HEK293 (cell line): ENCODE measurements at regions not wholly inside any gene's neighbourhood (a gene's known extent, or its start where the extent isn't known, plus 50 kb on each side); places are given as distances from the start of the nearest gene placed in this dataset.

Experiments used
- CTCF ChIA-PET: fragments of 350-600 bp; formaldehyde crosslinking; extraction: SDS; loops from one replicate; lab custom pipeline; 2021; ENCODE audit warnings: antibody characterized with exemption; lab: Yijun Ruan, JAX
- POLR2A ChIA-PET: fragments of 300-600 bp; formaldehyde crosslinking; extraction: SDS; loops from one replicate; lab custom pipeline; 2020; ENCODE audit warnings: antibody characterized with exemption, inconsistent platforms; lab: Yijun Ruan, JAX
- H3K27ac ChIP-seq: fragments of 200-500 bp; sonication (Bioruptor generic); 2 replicates; pipeline ENCODE4 v1.5.1; 2014; ENCODE audit warnings: low read depth, low read length, control low read depth, inconsistent platforms; ENCODE audit errors: extremely low read depth
- H3K36me3 ChIP-seq, 2 experiments: fragments of 200-500 bp in 1 of 2; sonication (Bioruptor generic) in 1 of 2; 1 replicate in 1 of 2; 2 replicates in 1 of 2; pipeline ENCODE4 v1.5.1; 2014 to 2017; ENCODE audit warnings: inconsistent platforms in 2 of 2, low read length in 2 of 2; ENCODE audit not compliant: control insufficient read depth in 2 of 2, insufficient read depth in 1 of 2
- H3K4me1 ChIP-seq: fragments of 200-500 bp; sonication (Bioruptor generic); 2 replicates; pipeline ENCODE4 v1.5.1; 2014; ENCODE audit warnings: mild to moderate bottlenecking, low read length, inconsistent platforms; ENCODE audit not compliant: control insufficient read depth, insufficient read depth
- H3K4me3 ChIP-seq: 2 replicates; pipeline ENCODE4 v1.5.1; 2011; ENCODE audit warnings: low read depth, mild to moderate bottlenecking, control low read depth, low read length, moderate library complexity
- H3K9me3 ChIP-seq: fragments of 200-500 bp; sonication (Bioruptor generic); 2 replicates; pipeline ENCODE4 v1.5.1; 2014; ENCODE audit warnings: low read depth, low read length, inconsistent platforms; ENCODE audit not compliant: control insufficient read depth, insufficient read depth
- HOXA7 ChIP-seq: sonication (generic); formaldehyde crosslinking; IDR thresholded peaks from 2 replicates; pipeline ENCODE4 v1.8.1; 2022; ENCODE audit warnings: missing genetic modification reagents, borderline replicate concordance
- KLF7 ChIP-seq: fragments of 450-650 bp; formaldehyde crosslinking; IDR thresholded peaks from 2 replicates; pipeline ENCODE4 v1.5.1; 2016; ENCODE audit warnings: missing biosample characterization, missing genetic modification characterization, borderline replicate concordance
- YY1 ChIP-seq: fragments of 450-650 bp; formaldehyde crosslinking; IDR thresholded peaks from 2 replicates; pipeline ENCODE4 v1.5.1; 2018; ENCODE audit warnings: missing biosample characterization, missing genetic modification characterization
- ZBTB21 ChIP-seq: fragments of 450-650 bp; formaldehyde crosslinking; IDR thresholded peaks from 2 replicates; pipeline ENCODE4 v1.5.1; 2017; ENCODE audit warnings: missing biosample characterization, missing genetic modification characterization
- ZBTB26 ChIP-seq: fragments of 450-650 bp; formaldehyde crosslinking; optimal IDR thresholded peaks from 2 replicates; pipeline ENCODE3; 2016; ENCODE audit warnings: missing biosample characterization, mild to moderate bottlenecking, missing genetic modification characterization
- ZFHX2 ChIP-seq: fragments of 450-650 bp; formaldehyde crosslinking; conservative IDR thresholded peaks from 2 replicates; pipeline ENCODE4 v1.5.1; 2016; ENCODE audit warnings: missing biosample characterization, missing genetic modification characterization
- ZNF114 ChIP-seq: fragments of 450-650 bp; formaldehyde crosslinking; IDR thresholded peaks from 2 replicates; pipeline ENCODE4 v1.5.0; 2017; ENCODE audit warnings: missing biosample characterization, missing genetic modification characterization
- ZNF211 ChIP-seq: fragments of 450-650 bp; formaldehyde crosslinking; IDR thresholded peaks from 2 replicates; pipeline ENCODE4 v1.5.1; 2016; ENCODE audit warnings: low read depth, missing biosample characterization, missing genetic modification characterization
- ZNF221 ChIP-seq: fragments of 450-650 bp; formaldehyde crosslinking; IDR thresholded peaks from 2 replicates; pipeline ENCODE4 v1.5.1; 2017; ENCODE audit warnings: missing biosample characterization, missing genetic modification characterization, borderline replicate concordance
- ZNF239 ChIP-seq: fragments of 450-650 bp; formaldehyde crosslinking; IDR thresholded peaks from 2 replicates; pipeline ENCODE4 v1.5.1; 2016; ENCODE audit warnings: missing biosample characterization, missing genetic modification characterization
- ZNF266 ChIP-seq: fragments of 450-650 bp; formaldehyde crosslinking; IDR thresholded peaks from 2 replicates; pipeline ENCODE4 v1.5.1; 2016; ENCODE audit warnings: missing biosample characterization, missing genetic modification characterization, low read depth
- ZNF350 ChIP-seq: fragments of 450-650 bp; formaldehyde crosslinking; IDR thresholded peaks from 2 replicates; pipeline ENCODE4 v1.5.0; 2017; ENCODE audit warnings: missing biosample characterization, mild to moderate bottlenecking, missing genetic modification characterization
- ZNF426 ChIP-seq: fragments of 450-650 bp; formaldehyde crosslinking; IDR thresholded peaks from 2 replicates; pipeline ENCODE4 v1.5.1; 2017; ENCODE audit warnings: missing biosample characterization, missing genetic modification characterization, mild to moderate bottlenecking, inconsistent platforms, moderate library complexity
- ZNF501 ChIP-seq: fragments of 450-650 bp; formaldehyde crosslinking; IDR thresholded peaks from 2 replicates; pipeline ENCODE4 v1.5.1; 2016; ENCODE audit warnings: missing biosample characterization, missing genetic modification characterization
- ZNF510 ChIP-seq: fragments of 450-650 bp; formaldehyde crosslinking; IDR thresholded peaks from 2 replicates; pipeline ENCODE4 v1.5.1; 2018; ENCODE audit warnings: mild to moderate bottlenecking, missing genetic modification characterization, missing biosample characterization; ENCODE audit not compliant: insufficient replicate concordance
- ZNF529 ChIP-seq: fragments of 450-650 bp; formaldehyde crosslinking; IDR thresholded peaks from 2 replicates; pipeline ENCODE4 v1.5.1; 2017; ENCODE audit warnings: missing genetic modification characterization, missing biosample characterization; ENCODE audit not compliant: insufficient replicate concordance
- ZNF558 ChIP-seq: fragments of 450-650 bp; formaldehyde crosslinking; IDR thresholded peaks from 2 replicates; pipeline ENCODE4 v1.5.1; 2016; ENCODE audit warnings: missing biosample characterization, missing genetic modification characterization
- ZNF629 ChIP-seq: fragments of 450-650 bp; formaldehyde crosslinking; IDR thresholded peaks from 2 replicates; pipeline ENCODE4 v1.5.1; 2017; ENCODE audit warnings: missing biosample characterization, missing genetic modification characterization
- ZNF768 ChIP-seq: fragments of 450-650 bp; formaldehyde crosslinking; IDR thresholded peaks from 2 replicates; pipeline ENCODE4 v1.5.1; 2018; ENCODE audit warnings: missing biosample characterization, mild to moderate bottlenecking, missing genetic modification characterization
- ZNF776 ChIP-seq: fragments of 450-650 bp; formaldehyde crosslinking; IDR thresholded peaks from 2 replicates; pipeline ENCODE4 v1.5.0; 2017; ENCODE audit warnings: missing biosample characterization, missing genetic modification characterization, borderline replicate concordance
- TF ChIP-seq, protein P1 (sequence below): fragments of 450-650 bp; formaldehyde crosslinking; IDR thresholded peaks from 2 replicates; pipeline ENCODE4 v1.5.1; 2016; ENCODE audit warnings: missing biosample characterization, missing genetic modification characterization
- TF ChIP-seq, protein P2 (sequence below): fragments of 450-650 bp; formaldehyde crosslinking; IDR thresholded peaks from 2 replicates; pipeline ENCODE4 v1.5.1; 2016; ENCODE audit warnings: missing biosample characterization, missing genetic modification characterization
- TF ChIP-seq, protein P3 (sequence below): fragments of 450-650 bp; formaldehyde crosslinking; IDR thresholded peaks from 2 replicates; pipeline ENCODE4 v1.5.1; 2016; ENCODE audit warnings: missing biosample characterization, missing genetic modification characterization

DNA sequence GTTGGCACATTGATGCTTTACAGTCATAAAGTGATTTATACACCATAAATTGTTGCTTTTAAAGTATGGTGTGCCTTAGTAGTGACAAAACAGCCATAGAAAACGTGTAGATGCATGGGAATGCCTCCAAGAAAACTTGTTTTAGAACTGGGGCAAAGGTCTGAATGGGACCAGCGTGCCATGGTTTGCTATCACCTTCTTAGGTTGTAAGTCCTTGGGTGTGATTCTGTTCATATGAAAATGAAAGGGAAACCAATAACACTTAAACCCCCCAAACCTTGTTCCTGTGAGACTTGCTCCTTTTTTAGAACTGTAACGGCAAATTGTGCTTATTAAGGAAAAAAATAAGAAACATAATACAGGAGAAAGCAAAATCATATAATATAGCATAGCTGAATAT is 603.3 kb upstream of the SLITRK6 start (continued):
- TF ChIP-seq ZBTB26 (tag by site-specific recombination) = no peak
- TF ChIP-seq, protein P1, sequence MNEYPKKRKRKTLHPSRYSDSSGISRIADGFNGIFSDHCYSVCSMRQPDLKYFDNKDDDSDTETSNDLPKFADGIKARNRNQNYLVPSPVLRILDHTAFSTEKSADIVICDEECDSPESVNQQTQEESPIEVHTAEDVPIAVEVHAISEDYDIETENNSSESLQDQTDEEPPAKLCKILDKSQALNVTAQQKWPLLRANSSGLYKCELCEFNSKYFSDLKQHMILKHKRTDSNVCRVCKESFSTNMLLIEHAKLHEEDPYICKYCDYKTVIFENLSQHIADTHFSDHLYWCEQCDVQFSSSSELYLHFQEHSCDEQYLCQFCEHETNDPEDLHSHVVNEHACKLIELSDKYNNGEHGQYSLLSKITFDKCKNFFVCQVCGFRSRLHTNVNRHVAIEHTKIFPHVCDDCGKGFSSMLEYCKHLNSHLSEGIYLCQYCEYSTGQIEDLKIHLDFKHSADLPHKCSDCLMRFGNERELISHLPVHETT (tag by site-specific recombination) = no peak
- no peak for TF ChIP-seq ZNF510
- TF ChIP-seq ZNF529 (tag by site-specific recombination) = no peak
- no peak for TF ChIP-seq ZNF558
- TF ChIP-seq ZNF239 (tag by site-specific recombination) = no peak
- no peak for TF ChIP-seq ZNF629
- TF ChIP-seq ZNF221 = no peak
- TF ChIP-seq, protein P2, sequence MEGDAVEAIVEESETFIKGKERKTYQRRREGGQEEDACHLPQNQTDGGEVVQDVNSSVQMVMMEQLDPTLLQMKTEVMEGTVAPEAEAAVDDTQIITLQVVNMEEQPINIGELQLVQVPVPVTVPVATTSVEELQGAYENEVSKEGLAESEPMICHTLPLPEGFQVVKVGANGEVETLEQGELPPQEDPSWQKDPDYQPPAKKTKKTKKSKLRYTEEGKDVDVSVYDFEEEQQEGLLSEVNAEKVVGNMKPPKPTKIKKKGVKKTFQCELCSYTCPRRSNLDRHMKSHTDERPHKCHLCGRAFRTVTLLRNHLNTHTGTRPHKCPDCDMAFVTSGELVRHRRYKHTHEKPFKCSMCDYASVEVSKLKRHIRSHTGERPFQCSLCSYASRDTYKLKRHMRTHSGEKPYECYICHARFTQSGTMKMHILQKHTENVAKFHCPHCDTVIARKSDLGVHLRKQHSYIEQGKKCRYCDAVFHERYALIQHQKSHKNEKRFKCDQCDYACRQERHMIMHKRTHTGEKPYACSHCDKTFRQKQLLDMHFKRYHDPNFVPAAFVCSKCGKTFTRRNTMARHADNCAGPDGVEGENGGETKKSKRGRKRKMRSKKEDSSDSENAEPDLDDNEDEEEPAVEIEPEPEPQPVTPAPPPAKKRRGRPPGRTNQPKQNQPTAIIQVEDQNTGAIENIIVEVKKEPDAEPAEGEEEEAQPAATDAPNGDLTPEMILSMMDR = no peak
- TF ChIP-seq ZNF350 = no peak
- no peak for TF ChIP-seq ZNF768
- TF ChIP-seq ZNF266 (tag by site-specific recombination) = no peak

GRCh38 chr13:86403181-86403580 is 604.0 kb upstream of the SLITRK6 start:
- Histone ChIP-seq H3K4me1 (no peaks in the 10 kb centered on the region), H3K9me3 (no peaks in the 10 kb centered on the region), H3K4me3 (no peak overlapping the region), H3K27ac (no peak overlapping the region), H3K36me3 (no peaks in the 10 kb centered on the region)
- TF ChIP-seq ZNF211 (no peak), ZNF114 (tag by site-specific recombination) (no peak), ZBTB26 (tag by site-specific recombination) (no peak), HOXA7 (no peak), ZNF426 (tag by site-specific recombination) (no peak), ZFHX2 (no peak), KLF7 (no peak), ZNF776 (tag by site-specific recombination) (no peak), ZNF266 (tag by site-specific recombination) (no peak), ZBTB21 (tag by site-specific recombination) (no peak), YY1 (tag by site-specific recombination) (no peak), ZNF501 (no peak)
- TF ChIP-seq, protein P3, sequence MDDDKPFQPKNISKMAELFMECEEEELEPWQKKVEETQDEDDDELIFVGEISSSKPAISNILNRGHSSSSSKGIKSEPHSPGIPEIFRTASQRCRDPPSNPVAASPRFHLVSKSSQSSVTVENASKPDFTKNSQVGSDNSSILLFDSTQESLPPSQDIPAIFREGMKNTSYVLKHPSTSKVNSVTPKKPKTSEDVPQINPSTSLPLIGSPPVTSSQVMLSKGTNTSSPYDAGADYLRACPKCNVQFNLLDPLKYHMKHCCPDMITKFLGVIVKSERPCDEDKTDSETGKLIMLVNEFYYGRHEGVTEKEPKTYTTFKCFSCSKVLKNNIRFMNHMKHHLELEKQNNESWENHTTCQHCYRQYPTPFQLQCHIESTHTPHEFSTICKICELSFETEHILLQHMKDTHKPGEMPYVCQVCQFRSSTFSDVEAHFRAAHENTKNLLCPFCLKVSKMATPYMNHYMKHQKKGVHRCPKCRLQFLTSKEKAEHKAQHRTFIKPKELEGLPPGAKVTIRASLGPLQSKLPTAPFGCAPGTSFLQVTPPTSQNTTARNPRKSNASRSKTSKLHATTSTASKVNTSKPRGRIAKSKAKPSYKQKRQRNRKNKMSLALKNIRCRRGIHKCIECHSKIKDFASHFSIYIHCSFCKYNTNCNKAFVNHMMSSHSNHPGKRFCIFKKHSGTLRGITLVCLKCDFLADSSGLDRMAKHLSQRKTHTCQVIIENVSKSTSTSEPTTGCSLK (tag by site-specific recombination) = no peak
- ChIA-PET POLR2A (no interaction called here), CTCF (no interaction called here)
